GM18502 (cell line): ENCODE measurements at regions not wholly inside any gene's neighbourhood (a gene's known extent, or its start where the extent isn't known, plus 50 kb on each side); places are given as distances from the start of the nearest gene placed in this dataset.
"Not testable (repeated sequence)": the region's sequence is repeated elsewhere in the genome, so short reads cannot be mapped to it uniquely, and the experiment has no call there.

ENCODE experiments used
- ATAC-seq: cut with Tn5 transposase; IDR thresholded peaks from one replicate; pipeline ENCODE4 v1.9.1; 2021; ENCODE audit warnings: mild to moderate bottlenecking; ENCODE audit not compliant: unreplicated experiment, poor library complexity

DNA sequence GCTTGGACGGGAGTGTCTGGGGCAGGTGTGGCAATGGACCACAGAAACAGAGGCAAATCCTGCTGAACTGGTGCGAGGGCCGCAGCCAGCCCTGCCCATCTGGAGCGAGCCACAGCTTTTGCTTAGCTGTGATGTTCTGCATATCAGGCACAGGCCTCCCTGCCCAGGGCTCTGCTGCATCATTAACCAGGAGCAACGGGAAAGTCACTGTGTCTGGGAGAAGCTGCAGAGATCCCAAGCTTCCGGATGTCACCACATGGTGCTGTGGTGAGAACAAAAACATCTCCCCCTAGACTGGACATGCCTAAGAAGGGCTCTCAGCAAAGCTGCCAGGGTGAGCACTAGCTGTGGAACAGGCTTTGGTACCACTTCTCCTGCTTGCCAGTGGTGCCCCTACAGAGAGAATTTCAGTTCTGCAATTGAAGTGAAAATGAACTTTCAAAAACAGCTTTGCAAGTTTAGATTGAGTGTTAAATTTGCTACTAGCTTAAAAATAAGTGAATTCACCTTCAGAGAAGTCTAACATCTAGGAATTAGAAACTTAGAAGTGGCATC is 172.9 kb upstream of the MYT1L start:
- ATAC-seq: peak; percentile 73

DNA sequence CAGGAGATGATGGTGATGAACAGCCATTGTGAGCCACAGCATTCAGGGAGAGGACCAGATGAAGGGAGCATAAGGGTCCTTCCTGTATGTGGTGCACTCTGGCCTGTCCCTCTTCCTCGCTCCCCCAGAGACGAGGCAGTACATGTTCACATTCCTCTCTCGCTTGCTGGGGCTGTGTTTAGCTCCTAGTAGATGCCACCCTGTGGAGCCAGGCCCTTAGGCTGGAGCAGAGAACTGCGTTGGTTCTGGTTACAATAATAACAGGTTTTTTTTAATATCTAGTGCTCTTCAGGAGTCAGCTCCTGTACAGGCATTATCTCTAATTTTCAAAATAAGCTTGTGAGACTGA is 171.1 kb upstream of the MYT1L start:
- ATAC-seq: no peak

DNA sequence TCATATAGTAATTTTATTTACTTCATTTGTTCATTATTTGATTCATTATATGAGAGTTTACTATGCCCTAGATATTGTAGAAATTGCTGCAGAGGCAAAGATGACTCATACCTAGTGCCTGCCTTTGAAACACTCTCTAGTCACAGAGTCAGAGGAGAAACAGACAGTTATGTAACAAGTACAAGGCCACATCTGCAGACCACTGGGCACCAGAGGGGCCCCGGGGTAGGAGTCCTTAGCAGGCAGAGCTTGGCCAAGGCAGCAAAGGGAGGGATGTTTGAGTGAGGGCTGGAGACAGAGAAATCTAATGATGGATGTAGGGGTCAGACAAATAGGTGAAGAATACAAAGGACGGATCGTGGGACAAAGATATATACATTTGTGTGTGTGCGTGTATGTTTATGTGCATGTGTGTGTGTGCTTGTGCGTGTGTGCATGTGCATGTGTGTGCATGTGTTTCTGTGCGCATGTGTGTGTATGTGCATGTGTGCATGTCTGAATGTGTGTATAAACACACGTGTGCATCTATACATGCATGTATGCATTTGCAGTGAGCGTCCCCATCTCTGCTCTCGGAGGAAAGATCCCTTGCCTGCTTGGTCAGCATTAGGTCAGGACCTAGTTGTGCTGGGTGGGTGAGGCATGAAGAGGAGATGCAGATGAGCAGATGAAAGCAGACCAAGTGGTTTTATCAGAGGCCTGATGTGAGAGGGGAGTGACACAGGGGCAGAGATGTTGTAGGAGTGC is 170.6 kb upstream of the MYT1L start:
- ATAC-seq: no peak

DNA sequence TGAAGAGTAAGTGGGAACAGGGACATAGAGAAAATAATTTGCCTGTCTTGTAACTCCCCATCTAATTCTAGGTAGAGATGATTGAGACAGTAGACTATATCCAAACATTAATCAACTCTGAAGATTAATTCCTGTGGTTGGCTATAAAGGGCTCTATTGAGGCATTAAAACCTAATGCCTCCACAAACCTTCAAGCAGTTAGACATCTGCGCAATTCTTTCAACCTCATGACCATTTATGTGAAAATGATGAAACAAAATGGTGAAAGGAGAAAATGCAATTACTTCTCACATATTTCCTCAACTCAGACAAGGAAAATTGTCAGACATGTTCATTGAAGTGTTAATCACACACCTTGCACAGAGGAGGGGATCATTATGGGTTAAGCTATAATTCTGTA is 164.5 kb upstream of the MYT1L start:
- ATAC-seq: no peak

DNA sequence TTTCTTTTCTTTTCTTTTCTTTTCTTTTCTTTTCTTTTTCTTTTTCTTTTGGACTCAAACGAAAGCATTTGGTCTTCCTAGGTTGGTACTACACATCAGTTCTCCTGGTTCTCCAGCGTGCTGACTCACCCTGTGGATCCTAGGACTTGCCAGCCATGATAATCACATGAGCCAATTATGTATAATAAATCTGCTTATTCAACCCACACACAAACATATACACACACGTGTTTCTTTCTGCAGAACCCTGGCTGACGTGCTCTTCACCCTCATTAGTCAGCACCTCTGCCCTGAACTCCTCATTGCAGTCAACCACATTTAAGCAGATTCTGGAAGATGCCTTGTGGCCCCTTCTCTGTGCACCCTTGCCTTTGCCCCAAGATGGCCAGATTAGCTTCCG is 162.4 kb upstream of the MYT1L start:
- ATAC-seq: no peak

DNA sequence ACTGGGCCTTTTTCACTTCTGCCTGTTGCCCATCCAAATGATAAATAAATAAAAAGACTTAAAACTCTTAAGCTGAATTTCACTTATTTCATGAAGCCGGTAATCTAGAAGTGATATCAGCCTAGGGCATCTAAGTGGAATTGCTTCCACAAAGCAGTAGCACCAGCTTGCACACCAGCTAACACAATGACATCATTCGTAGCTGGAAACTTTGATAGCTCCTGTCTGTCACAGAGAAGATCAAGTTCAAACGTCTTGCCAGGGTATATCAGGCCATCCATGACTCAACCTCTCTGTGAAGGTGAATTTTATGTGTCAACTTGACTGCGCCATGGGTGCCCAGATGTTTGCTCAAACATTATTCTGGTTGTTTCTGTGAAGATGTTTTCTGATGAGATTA is 161.7 kb upstream of the MYT1L start:
- ATAC-seq: no peak

DNA sequence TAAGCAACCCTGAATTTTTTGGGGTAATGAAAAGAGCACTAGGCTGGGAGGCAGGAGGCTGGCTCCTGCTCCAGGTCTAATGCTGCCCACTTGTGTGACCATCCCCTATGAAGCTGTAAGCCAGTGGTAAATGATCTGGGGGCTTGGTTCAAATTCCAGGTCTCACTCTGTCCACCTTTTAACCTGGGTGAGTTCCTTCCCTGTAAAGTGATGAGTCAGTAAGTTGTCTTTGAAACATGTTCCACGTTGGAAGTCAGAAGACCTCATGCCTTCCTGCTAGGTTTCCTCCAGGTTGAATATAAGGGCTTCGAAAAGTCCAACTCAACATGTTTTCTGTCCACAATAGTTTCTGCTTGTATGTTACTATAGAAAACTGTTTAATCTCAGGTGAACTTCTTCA is 160.9 kb upstream of the MYT1L start:
- ATAC-seq: no peak

DNA sequence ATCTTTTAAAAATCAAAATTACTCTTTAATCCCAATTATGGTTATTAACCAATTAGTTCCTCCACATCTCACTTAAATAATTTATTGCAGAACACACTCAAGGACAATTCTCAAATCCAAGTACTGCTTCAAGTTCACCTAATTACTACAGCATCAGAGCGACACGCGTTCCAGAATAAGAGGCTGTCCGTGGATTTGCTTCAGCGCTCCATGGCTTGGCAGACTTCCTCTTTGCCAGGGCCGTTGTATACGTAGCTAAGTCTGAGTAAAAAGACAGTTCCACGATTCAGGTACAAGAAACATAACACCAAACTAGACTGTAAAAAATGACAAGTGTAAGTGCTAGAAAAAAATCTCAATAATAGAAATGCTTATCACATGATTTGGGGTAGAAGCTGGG is 153.2 kb upstream of the MYT1L start:
- ATAC-seq: no peak

DNA sequence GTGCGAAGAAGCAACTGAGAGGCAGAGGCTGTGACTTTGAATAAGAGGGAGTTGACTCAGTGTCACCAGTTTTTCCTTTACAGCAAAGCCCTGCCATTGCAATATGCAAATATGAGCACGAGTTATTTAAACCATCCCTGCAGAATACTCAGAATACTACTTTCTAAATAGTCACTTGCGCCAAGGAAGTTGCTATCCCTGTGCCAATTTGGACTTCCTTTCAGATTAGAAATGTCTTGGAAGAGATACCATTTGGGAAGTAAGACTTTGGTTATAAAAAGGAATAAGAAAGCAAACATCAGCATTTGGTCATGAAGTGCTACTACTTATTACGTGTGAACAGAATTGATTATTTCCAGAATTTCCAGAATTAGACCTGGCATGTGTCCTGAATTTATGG is 151.8 kb upstream of the MYT1L start:
- ATAC-seq: no peak

DNA sequence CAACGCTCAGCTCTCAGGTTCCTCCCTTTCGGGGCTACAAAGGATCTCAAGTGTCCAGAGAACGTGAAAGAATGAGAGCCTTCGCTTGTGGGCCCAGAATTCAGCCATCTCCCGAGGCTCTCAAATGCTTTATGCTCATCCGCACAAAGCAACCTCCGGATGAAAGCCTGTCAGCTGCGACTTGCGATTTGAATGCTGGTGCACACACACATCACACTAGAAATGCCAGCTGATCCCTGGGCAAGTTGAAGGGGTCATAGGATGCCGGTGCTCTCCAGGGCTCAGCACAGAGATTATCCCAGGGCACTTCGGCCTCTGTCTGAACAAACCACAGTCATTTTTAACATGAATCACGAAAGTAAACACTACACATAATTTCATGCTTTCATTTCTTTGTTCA is 141.8 kb upstream of the MYT1L start:
- ATAC-seq: no peak

DNA sequence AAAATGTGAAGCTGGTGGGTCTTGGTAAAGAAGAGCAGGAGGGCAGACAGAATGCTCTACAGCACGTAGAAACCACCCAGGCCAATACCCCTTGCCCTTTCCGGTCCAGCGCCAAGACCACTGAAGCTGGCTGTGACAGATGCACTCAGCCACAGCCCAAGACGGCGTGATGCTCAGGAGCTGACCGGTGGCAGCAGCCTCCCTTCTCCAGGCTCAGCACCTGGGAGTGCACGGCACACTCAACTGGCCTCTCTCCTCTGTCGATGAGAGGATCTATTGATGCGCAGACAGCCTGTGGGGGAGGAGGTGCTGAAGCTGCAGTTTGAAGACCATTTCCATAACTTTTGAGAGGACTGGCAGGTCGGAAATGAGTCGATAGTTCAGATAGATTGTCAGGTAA is 141.0 kb upstream of the MYT1L start:
- no peak for ATAC-seq

DNA sequence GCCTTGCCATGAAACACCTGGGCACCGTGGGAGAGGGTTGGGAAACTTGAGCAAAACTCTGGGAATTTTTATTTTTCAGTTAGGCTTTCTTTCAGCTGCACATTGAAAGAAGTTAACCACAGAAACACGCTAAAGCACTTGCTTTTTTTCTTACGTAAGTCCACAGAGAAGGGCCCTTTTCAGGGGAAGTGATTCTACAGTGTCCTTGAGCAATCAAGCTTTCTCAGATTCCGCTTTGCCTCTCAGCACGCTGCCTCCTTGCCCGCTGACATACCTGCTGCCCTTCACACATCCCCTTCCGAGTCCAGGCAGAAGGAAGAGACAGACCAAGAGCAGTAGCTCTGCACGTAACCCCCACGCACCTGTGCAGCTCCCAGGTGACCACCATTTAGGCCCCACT is 135.5 kb upstream of the MYT1L start:
- ATAC-seq: no peak

DNA sequence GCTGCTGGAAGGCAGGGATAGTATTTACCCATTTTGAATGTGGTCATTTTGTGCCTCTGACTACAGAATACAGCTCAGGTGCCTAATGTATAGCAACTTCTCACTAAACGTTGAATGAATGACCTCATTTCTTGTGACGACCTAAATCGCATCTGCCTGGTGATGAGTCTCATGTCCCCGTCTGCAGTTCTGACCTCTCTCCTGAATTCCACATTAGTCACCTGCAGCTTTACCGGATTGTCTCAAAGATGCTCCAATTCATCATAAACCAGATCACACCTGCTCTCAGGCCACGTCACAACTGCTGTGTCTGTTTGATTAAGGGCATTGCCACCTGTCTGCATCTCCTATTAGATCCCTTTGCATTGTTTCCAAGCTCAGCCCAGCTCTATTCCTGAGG is 133.6 kb upstream of the MYT1L start:
- no peak for ATAC-seq

DNA sequence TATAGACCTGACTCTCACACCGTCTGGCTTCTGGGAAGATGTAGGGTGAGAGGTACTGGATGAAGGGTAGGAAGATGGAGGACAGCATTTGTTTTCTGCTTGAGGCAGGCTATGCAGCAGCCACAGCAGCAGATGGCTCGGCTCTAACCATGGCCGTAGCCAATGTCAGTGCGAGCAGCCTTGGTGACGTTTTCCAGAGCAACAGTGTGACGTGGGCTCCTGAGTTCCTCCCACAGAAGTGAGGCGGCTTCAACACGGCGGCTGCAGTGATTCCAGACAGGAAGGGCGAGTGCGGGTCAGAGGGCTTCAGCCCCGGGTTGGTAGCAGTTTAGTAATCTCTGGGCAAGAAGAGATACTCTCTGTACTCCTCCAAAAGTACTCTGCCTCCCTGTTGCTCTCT is 133.0 kb upstream of the MYT1L start:
- no peak for ATAC-seq

DNA sequence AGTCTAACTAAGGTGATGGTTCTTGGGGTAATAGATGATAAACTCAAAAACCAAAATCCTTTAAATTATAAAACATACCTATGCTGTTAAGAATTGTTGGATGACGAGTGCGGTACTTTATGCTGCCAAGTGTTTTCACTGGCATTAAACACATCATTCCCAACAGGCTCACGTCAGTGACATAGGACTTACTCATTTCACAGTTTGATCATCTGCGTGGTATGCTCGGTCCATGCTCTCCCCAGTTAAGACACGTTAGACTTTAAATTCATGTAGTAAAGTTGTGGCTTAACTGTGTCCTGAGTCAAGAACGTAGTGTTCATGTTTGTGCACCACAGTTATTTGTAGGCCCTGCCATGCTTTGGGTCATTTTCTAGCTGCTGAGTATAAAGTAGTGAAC is 125.6 kb upstream of the MYT1L start:
- ATAC-seq: no peak

DNA sequence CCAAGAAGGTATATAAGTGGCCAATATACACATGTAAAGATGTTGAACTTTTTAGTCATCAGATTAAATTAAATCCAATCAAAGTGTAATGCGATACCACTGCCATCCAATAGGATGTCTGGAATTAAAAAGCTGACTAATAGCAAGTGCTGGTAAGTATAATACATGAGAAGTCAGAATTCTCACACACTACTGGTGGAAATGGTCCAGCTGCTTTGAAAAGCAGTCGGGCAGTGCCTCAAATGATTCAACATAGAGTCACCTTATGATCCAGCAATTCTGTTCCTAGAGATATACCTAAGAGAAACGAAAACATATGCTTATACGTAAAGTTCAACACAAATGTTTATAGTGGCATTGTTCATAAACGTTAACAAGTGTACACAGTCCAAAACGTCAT is 124.1 kb upstream of the MYT1L start:
- no peak for ATAC-seq

DNA sequence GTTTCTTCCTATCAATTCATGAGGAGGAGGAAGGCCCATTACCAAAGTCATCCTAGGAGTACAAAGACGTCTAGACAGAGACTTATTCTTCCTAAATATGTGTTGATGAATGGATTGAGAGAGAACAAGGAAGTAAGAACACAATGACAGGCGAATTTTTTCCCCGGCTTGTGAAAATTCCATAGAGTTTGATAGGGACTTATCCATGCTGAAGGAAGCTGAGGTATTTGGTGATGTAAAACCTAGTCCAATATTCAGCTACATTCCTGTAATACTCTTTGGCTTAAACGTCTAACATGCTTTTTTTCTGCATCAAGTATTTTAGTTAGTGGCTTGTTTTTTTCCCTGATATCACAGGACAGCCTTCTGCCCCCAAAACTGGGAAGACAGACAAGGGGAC is 121.9 kb upstream of the MYT1L start:
- ATAC-seq: no peak

DNA sequence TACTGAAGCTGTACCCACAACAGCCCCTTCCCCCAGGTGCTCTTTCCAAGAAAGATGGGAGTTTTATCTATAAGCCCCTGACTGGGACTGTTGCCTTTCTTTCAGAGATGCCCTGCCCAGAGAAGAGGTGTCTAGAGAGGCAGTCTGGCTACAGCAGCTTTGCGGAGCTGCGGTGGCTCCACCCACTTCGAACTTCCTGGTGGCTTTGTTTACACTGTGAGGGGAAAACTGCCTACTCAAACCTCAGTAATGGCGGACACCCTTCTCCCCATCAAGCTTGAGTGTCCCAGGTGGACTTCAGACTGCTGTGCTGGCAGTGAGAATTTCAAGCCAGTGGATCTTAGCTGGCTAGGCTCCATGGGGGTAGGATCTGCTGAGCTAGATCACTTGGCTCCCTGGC is 120.2 kb upstream of the MYT1L start:
- not testable (repeated sequence) for ATAC-seq

DNA sequence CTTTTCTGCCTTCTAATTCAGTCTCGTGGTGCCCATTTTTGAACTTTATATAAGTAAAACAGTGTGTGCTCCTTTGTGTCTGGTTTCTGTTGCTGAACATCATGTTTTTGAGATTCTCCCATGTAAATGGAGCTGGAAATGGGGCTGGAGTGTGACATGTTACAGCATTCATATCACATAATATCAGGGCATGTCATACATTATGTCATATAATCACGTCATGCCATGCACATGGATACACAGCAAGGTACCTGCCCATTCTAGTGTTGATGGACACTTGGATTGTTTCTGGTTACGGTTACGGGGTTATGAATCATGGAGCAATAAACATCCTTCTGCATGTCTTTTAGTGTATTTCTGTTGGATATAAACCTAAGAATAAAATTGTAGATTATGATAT is 117.1 kb upstream of the MYT1L start:
- no peak for ATAC-seq

DNA sequence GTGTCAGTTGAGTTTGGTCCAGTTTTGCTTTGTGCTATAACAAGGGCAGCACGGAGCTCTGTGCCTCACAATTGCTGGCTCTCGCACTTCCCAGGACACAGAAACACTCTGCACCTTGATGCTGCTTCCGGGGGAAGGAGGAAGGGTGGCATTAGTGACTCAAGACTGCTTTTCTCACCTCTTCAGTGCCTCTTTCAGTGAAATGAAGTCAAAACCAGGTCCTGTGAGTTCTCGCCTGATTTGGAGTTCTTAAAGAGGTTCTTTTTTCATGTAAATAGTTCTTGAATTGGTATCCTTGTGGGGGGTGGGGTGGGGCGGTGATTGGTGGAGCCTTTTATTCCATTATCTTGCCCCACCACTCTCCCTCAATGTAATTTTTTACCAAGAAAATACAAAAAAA is 91.5 kb upstream of the MYT1L start:
- no peak for ATAC-seq

DNA sequence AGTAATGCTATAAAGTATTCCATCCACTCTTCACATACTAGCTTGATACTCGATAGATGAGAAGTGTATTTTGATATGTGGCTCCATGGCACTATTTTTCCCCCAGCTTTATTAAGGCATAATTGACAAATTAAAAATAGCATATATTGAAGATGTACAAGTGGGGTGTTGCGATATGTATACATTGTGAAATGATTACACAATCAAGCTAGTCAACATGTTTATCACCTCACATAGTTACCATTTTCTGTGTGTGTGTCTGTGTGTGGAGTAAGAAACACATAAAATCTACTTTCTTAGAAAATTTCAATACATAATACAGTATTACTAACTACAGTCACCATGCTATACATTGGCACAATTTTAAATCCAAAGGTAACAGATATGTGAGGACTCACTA is 82.5 kb upstream of the MYT1L start:
- ATAC-seq: no peak

DNA sequence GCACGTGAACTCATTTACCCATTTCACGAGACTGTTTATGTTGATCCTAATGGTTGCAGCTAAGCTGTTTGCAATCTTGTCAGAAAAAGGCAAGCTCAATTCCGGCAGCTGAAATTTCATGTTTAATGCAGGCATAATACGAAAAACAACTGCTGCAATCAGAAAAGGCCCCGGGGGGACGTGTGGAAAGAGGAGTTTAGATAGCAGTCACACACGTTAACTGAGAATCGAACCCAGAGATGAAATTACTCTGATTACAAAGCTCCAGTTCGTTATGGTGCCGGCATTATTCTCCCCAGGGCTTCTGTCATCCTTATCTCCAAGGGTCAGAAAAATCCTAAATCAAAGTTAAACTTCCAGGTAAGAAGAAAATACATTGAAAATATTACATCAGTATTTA is 79.9 kb upstream of the MYT1L start:
- ATAC-seq: no peak

DNA sequence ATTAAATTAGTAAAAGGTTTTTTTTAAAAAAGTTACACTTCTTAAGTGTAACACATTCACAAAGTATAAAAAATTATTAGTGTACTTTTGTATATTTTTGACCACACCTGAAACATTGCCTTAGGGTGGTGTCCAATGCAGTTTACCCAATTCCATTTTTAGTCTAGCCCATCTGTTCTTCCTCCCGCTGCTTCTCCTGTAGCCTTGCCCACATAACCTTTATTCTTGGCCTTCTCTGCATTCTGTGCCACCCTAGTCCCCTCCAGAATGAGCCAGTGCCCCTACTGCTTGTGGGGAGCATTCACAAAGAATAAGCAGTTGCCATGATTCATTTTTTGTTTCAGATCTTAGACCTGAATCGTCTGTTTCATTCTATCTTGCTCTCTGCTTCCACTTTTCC is 78.4 kb upstream of the MYT1L start:
- ATAC-seq: no peak
